NB4 (cell line): ENCODE measurements at regions not wholly inside any gene's neighbourhood (a gene's known extent, or its start where the extent isn't known, plus 50 kb on each side); places are given as distances from the start of the nearest gene placed in this dataset.

ENCODE experiments used
- POLR2A ChIP-seq: IDR thresholded peaks from 2 replicates; pipeline ENCODE4 v1.6.1; 2011; ENCODE audit warnings: mild to moderate bottlenecking; ENCODE audit not compliant: insufficient read length; ENCODE audit errors: extremely low read depth
- TF ChIP-seq, protein P1 (sequence below): IDR thresholded peaks from one replicate; pipeline ENCODE4 v1.5.1; 2012; ENCODE audit warnings: low read depth, low read length

DNA sequence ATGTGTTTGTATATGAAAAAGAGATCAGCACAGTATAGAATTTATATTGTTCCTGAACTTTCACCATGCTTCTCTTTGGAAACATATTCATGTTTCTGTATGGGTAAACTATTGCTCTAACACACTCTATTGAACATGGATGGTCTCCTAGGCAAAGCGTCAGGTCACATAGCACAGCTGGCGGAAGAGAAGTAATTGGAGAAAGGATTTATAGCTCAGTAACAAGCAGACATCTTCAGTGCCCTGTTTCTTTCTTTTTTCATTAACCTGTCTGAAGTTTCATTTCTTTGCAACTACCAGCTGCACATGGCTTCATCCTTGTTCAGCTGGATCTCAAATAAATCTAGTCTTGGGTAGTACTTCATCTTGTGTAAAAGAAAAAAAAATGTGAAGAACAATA, 84.4 kb upstream of the TRPC6 start:
- TF ChIP-seq, protein P1, sequence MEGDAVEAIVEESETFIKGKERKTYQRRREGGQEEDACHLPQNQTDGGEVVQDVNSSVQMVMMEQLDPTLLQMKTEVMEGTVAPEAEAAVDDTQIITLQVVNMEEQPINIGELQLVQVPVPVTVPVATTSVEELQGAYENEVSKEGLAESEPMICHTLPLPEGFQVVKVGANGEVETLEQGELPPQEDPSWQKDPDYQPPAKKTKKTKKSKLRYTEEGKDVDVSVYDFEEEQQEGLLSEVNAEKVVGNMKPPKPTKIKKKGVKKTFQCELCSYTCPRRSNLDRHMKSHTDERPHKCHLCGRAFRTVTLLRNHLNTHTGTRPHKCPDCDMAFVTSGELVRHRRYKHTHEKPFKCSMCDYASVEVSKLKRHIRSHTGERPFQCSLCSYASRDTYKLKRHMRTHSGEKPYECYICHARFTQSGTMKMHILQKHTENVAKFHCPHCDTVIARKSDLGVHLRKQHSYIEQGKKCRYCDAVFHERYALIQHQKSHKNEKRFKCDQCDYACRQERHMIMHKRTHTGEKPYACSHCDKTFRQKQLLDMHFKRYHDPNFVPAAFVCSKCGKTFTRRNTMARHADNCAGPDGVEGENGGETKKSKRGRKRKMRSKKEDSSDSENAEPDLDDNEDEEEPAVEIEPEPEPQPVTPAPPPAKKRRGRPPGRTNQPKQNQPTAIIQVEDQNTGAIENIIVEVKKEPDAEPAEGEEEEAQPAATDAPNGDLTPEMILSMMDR, result no peak
- no peak for TF ChIP-seq POLR2A
